Stimulated activated CD8-positive, alpha-beta memory T cell treated with anti-CD3 and anti-CD28 coated beads, Interleukin-2, amount 100 ng/mL, for 48 hours (primary cell): ENCODE measurements at regions not wholly inside any gene's neighbourhood (a gene's known extent, or its start where the extent isn't known, plus 50 kb on each side); places are given as distances from the start of the nearest gene placed in this dataset.

Experiments
- DNase-seq, 2 donors: peaks; one replicate each; pipeline ENCODE4 v3.0.0-alpha.2; 2020; ENCODE audit warnings: low read depth in 2 of 2

GRCh38 chr2:56444339-56444738 lies 260.5 kb downstream of the CCDC85A start:
- no peak for DNase-seq

- DNase-seq, result no peak
Measured at GRCh38 chr2:56448403-56449001, 264.7 kb downstream of the CCDC85A start.

- no peak for DNase-seq
Measured at GRCh38 chr2:56449002-56449431, 265.2 kb downstream of the CCDC85A start.

GRCh38 chr2:56449449-56449860 lies 265.7 kb downstream of the CCDC85A start:
- DNase-seq, result no peak

- no peak for DNase-seq
Measured at GRCh38 chr2:56450047-56450446, 266.3 kb downstream of the CCDC85A start.

- DNase-seq, result no peak
Measured at GRCh38 chr2:56450772-56451171, 267.0 kb downstream of the CCDC85A start.

- no peak for DNase-seq
Measured at GRCh38 chr2:56455642-56456041, 271.9 kb downstream of the CCDC85A start.

GRCh38 chr2:56456791-56457190 lies 273.0 kb downstream of the CCDC85A start:
- no peak for DNase-seq

GRCh38 chr2:56460508-56460907 lies 276.7 kb downstream of the CCDC85A start:
- DNase-seq, result no peak

- no peak for DNase-seq
Measured at GRCh38 chr2:56464066-56464465, 280.3 kb downstream of the CCDC85A start.

GRCh38 chr2:56464613-56465012 lies 280.8 kb downstream of the CCDC85A start:
- no peak for DNase-seq

GRCh38 chr2:56465491-56465890 lies 281.7 kb downstream of the CCDC85A start:
- no peak for DNase-seq

GRCh38 chr2:56473524-56473923 lies 289.7 kb downstream of the CCDC85A start:
- DNase-seq, result no peak

GRCh38 chr2:56474412-56475158 lies 290.8 kb downstream of the CCDC85A start:
- DNase-seq, result no peak

- no peak for DNase-seq
Measured at GRCh38 chr2:56475191-56475590, 291.4 kb downstream of the CCDC85A start.

GRCh38 chr2:56476509-56477071 lies 292.8 kb downstream of the CCDC85A start:
- DNase-seq, result no peak

- no peak for DNase-seq
Measured at GRCh38 chr2:56478027-56478426, 294.2 kb downstream of the CCDC85A start.

GRCh38 chr2:56483081-56483480 lies 299.3 kb downstream of the CCDC85A start:
- no peak for DNase-seq

- no peak for DNase-seq
Measured at GRCh38 chr2:56484906-56485305, 301.1 kb downstream of the CCDC85A start.

- DNase-seq, result no peak
Measured at GRCh38 chr2:56500317-56500716, 316.5 kb downstream of the CCDC85A start.

- DNase-seq, result no peak
Measured at GRCh38 chr2:56502616-56503015, 318.8 kb downstream of the CCDC85A start.

GRCh38 chr2:56505885-56506284 lies 322.1 kb downstream of the CCDC85A start:
- DNase-seq, result no peak

GRCh38 chr2:56508662-56509061 lies 324.9 kb downstream of the CCDC85A start:
- no peak for DNase-seq
